HEK293 (cell line): ENCODE measurements at regions not wholly inside any gene's neighbourhood (a gene's known extent, or its start where the extent isn't known, plus 50 kb on each side); places are given as distances from the start of the nearest gene placed in this dataset.

Source experiments
- CTCF ChIA-PET: fragments of 350-600 bp; formaldehyde crosslinking; extraction: SDS; loops from one replicate; lab custom pipeline; 2021; ENCODE audit warnings: antibody characterized with exemption; lab: Yijun Ruan, JAX
- POLR2A ChIA-PET: fragments of 300-600 bp; formaldehyde crosslinking; extraction: SDS; loops from one replicate; lab custom pipeline; 2020; ENCODE audit warnings: antibody characterized with exemption, inconsistent platforms; lab: Yijun Ruan, JAX
- H3K27ac ChIP-seq: fragments of 200-500 bp; sonication (Bioruptor generic); 2 replicates; pipeline ENCODE4 v1.5.1; 2014; ENCODE audit warnings: low read depth, low read length, control low read depth, inconsistent platforms; ENCODE audit errors: extremely low read depth
- H3K36me3 ChIP-seq, 2 experiments: fragments of 200-500 bp in 1 of 2; sonication (Bioruptor generic) in 1 of 2; 1 replicate in 1 of 2; 2 replicates in 1 of 2; pipeline ENCODE4 v1.5.1; 2014 to 2017; ENCODE audit warnings: inconsistent platforms in 2 of 2, low read length in 2 of 2; ENCODE audit not compliant: control insufficient read depth in 2 of 2, insufficient read depth in 1 of 2
- H3K4me1 ChIP-seq: fragments of 200-500 bp; sonication (Bioruptor generic); 2 replicates; pipeline ENCODE4 v1.5.1; 2014; ENCODE audit warnings: mild to moderate bottlenecking, low read length, inconsistent platforms; ENCODE audit not compliant: control insufficient read depth, insufficient read depth
- H3K4me3 ChIP-seq: 2 replicates; pipeline ENCODE4 v1.5.1; 2011; ENCODE audit warnings: low read depth, mild to moderate bottlenecking, control low read depth, low read length, moderate library complexity
- H3K9me3 ChIP-seq: fragments of 200-500 bp; sonication (Bioruptor generic); 2 replicates; pipeline ENCODE4 v1.5.1; 2014; ENCODE audit warnings: low read depth, low read length, inconsistent platforms; ENCODE audit not compliant: control insufficient read depth, insufficient read depth
- GLI4 ChIP-seq: fragments of 450-650 bp; formaldehyde crosslinking; IDR thresholded peaks from 2 replicates; pipeline ENCODE4 v1.5.1; 2016; ENCODE audit warnings: missing biosample characterization, missing genetic modification characterization
- OVOL3 ChIP-seq: fragments of 450-650 bp; formaldehyde crosslinking; IDR thresholded peaks from 2 replicates; pipeline ENCODE4 v1.5.1; 2016; ENCODE audit warnings: missing biosample characterization, missing genetic modification characterization
- SETDB1 ChIP-seq: IDR thresholded peaks from one replicate; pipeline ENCODE4 v1.6.1; 2017; ENCODE audit warnings: mild to moderate bottlenecking, low read length, moderate library complexity, mixed read lengths; ENCODE audit not compliant: insufficient read length
- TCF7L2 ChIP-seq: IDR thresholded peaks from 2 replicates; pipeline ENCODE4 v1.6.1; 2011; ENCODE audit warnings: low read depth, mild to moderate bottlenecking, inconsistent platforms, low read length, moderate library complexity, borderline replicate concordance
- TSHZ1 ChIP-seq: fragments of 450-650 bp; formaldehyde crosslinking; IDR thresholded peaks from 2 replicates; pipeline ENCODE4 v1.5.1; 2016; ENCODE audit warnings: missing biosample characterization, missing genetic modification characterization, borderline replicate concordance
- ZBTB1 ChIP-seq: fragments of 450-650 bp; formaldehyde crosslinking; IDR thresholded peaks from 2 replicates; pipeline ENCODE4 v1.5.1; 2016; ENCODE audit warnings: missing biosample characterization, missing genetic modification characterization
- ZBTB26 ChIP-seq: fragments of 450-650 bp; formaldehyde crosslinking; optimal IDR thresholded peaks from 2 replicates; pipeline ENCODE3; 2016; ENCODE audit warnings: missing biosample characterization, mild to moderate bottlenecking, missing genetic modification characterization
- ZBTB44 ChIP-seq: fragments of 450-650 bp; IDR thresholded peaks from 2 replicates; pipeline ENCODE4 v1.5.1; 2018; ENCODE audit warnings: missing biosample characterization, mild to moderate bottlenecking, missing genetic modification characterization
- ZBTB49 ChIP-seq: fragments of 450-650 bp; formaldehyde crosslinking; IDR thresholded peaks from 2 replicates; pipeline ENCODE4 v1.5.1; 2016; ENCODE audit warnings: missing biosample characterization, missing genetic modification characterization, low read depth
- ZNF184 ChIP-seq: fragments of 450-650 bp; IDR thresholded peaks from 2 replicates; pipeline ENCODE4 v1.5.1; 2018; ENCODE audit warnings: missing biosample characterization, mild to moderate bottlenecking, missing genetic modification characterization
- ZNF19 ChIP-seq: fragments of 450-650 bp; formaldehyde crosslinking; IDR thresholded peaks from 2 replicates; pipeline ENCODE4; 2016; ENCODE audit warnings: missing biosample characterization, missing genetic modification characterization, low read depth
- ZNF24 ChIP-seq: fragments of 450-650 bp; formaldehyde crosslinking; IDR thresholded peaks from 2 replicates; pipeline ENCODE4 v1.5.1; 2016; ENCODE audit warnings: missing biosample characterization, missing genetic modification characterization
- ZNF354C ChIP-seq: fragments of 450-650 bp; formaldehyde crosslinking; IDR thresholded peaks from 2 replicates; pipeline ENCODE4 v1.5.1; 2016; ENCODE audit warnings: missing biosample characterization, missing genetic modification characterization, low read depth, borderline replicate concordance
- ZNF391 ChIP-seq: fragments of 450-650 bp; formaldehyde crosslinking; IDR thresholded peaks from 2 replicates; pipeline ENCODE4 v1.5.1; 2016; ENCODE audit warnings: low read depth, missing biosample characterization, missing genetic modification characterization, borderline replicate concordance
- ZNF48 ChIP-seq: fragments of 450-650 bp; formaldehyde crosslinking; IDR thresholded peaks from 2 replicates; pipeline ENCODE4 v1.5.1; 2016; ENCODE audit warnings: missing biosample characterization, missing genetic modification characterization
- ZNF580 ChIP-seq: fragments of 450-650 bp; formaldehyde crosslinking; IDR thresholded peaks from 2 replicates; pipeline ENCODE4 v1.5.1; 2016; ENCODE audit warnings: missing biosample characterization, missing genetic modification characterization
- ZNF585B ChIP-seq: fragments of 450-650 bp; formaldehyde crosslinking; IDR thresholded peaks from 2 replicates; pipeline ENCODE4 v1.5.1; 2016; ENCODE audit warnings: missing biosample characterization, missing genetic modification characterization
- ZNF660 ChIP-seq: fragments of 450-650 bp; IDR thresholded peaks from 2 replicates; pipeline ENCODE4 v1.5.1; 2018; ENCODE audit warnings: missing biosample characterization, mild to moderate bottlenecking, missing genetic modification characterization

GRCh38 chr14:85744573-85744972, 214.6 kb downstream of the FLRT2 start:
- no peaks in the 10 kb centered on the region for H3K36me3 ChIP-seq
- no peaks in the 10 kb centered on the region for H3K9me3 ChIP-seq
- ChIA-PET POLR2A (no interaction called here), CTCF (no interaction called here)
- H3K4me3 ChIP-seq, result no peak overlapping the region
- TF ChIP-seq ZNF660, result no peak
- no peak for TF ChIP-seq ZBTB49 (tag by site-specific recombination)
- no peak for TF ChIP-seq TCF7L2
- TF ChIP-seq OVOL3 (tag by site-specific recombination), result no peak
- TF ChIP-seq ZNF580 (tag by site-specific recombination), result no peak
- no peak for TF ChIP-seq ZNF24 (tag by site-specific recombination)
- TF ChIP-seq ZNF19 (tag by site-specific recombination), result no peak
- no peak for TF ChIP-seq TSHZ1
- TF ChIP-seq ZNF585B (tag by site-specific recombination), result no peak
- TF ChIP-seq ZBTB1 (tag by site-specific recombination), result no peak
- no peak for TF ChIP-seq ZNF391 (tag by site-specific recombination)
- no peak for TF ChIP-seq ZNF48 (tag by site-specific recombination)
- TF ChIP-seq ZNF354C (tag by site-specific recombination), result no peak
- no peak for TF ChIP-seq SETDB1
- TF ChIP-seq GLI4 (tag by site-specific recombination), result no peak
- TF ChIP-seq ZNF184 (tag by site-specific recombination), result no peak
- no peak for TF ChIP-seq ZBTB44 (tag by site-specific recombination)
- no peak for TF ChIP-seq ZBTB26
- TF ChIP-seq, all 188 proteins: peak for 0
- Histone ChIP-seq H3K4me1 (no peaks in the 10 kb centered on the region), H3K27ac (no peak overlapping the region)
